NCI-H146 (cell line): ENCODE measurements at regions not wholly inside any gene's neighbourhood (a gene's known extent, or its start where the extent isn't known, plus 50 kb on each side); places are given as distances from the start of the nearest gene placed in this dataset.
"Not testable (repeated sequence)": the region's sequence is repeated elsewhere in the genome, so short reads cannot be mapped to it uniquely, and the experiment has no call there.

Source experiments
- DNase-seq: peaks from one replicate; lab custom pipeline; 2025; lab: John Stamatoyannopoulos, UW

GRCh38 chr14:29376237-29376636 lies 551.4 kb downstream of the PRKD1 start:
- DNase-seq: no peak

GRCh38 chr14:29380826-29381225 lies 546.8 kb downstream of the PRKD1 start:
- no peak for DNase-seq

GRCh38 chr14:29388571-29388970 lies 539.1 kb downstream of the PRKD1 start:
- no peak for DNase-seq

- peak; percentile 98 for DNase-seq
Measured at GRCh38 chr14:29390081-29390832, 537.4 kb downstream of the PRKD1 start.

GRCh38 chr14:29391231-29391630 lies 536.4 kb downstream of the PRKD1 start:
- DNase-seq: peak; percentile 26

GRCh38 chr14:29391801-29392200 lies 535.8 kb downstream of the PRKD1 start:
- peak; percentile 18 for DNase-seq

GRCh38 chr14:29392287-29392686 lies 535.4 kb downstream of the PRKD1 start:
- no peak for DNase-seq

GRCh38 chr14:29403091-29403490 lies 524.6 kb downstream of the PRKD1 start:
- DNase-seq: no peak

GRCh38 chr14:29410581-29410980 lies 517.1 kb downstream of the PRKD1 start:
- no peak for DNase-seq

- DNase-seq: not testable (repeated sequence)
Measured at GRCh38 chr14:29414931-29415330, 512.7 kb downstream of the PRKD1 start.

- DNase-seq: no peak
Measured at GRCh38 chr14:29419736-29420135, 507.9 kb downstream of the PRKD1 start.

GRCh38 chr14:29421156-29421728 lies 506.4 kb downstream of the PRKD1 start:
- no peak for DNase-seq

GRCh38 chr14:29425705-29426482 lies 501.8 kb downstream of the PRKD1 start:
- no peak for DNase-seq

- DNase-seq: no peak
Measured at GRCh38 chr14:29442696-29443095, 485.0 kb downstream of the PRKD1 start.

GRCh38 chr14:29444216-29444615 lies 483.4 kb downstream of the PRKD1 start:
- no peak for DNase-seq

GRCh38 chr14:29444805-29445204 lies 482.8 kb downstream of the PRKD1 start:
- DNase-seq: no peak

GRCh38 chr14:29446971-29447370 lies 480.7 kb downstream of the PRKD1 start:
- no peak for DNase-seq

- DNase-seq: no peak
Measured at GRCh38 chr14:29451941-29452340, 475.7 kb downstream of the PRKD1 start.

GRCh38 chr14:29453045-29453444 lies 474.6 kb downstream of the PRKD1 start:
- DNase-seq: peak; percentile 54

- peak; percentile 14 for DNase-seq
Measured at GRCh38 chr14:29454026-29454693, 473.5 kb downstream of the PRKD1 start.

- DNase-seq: peak; percentile 28
Measured at GRCh38 chr14:29458547-29458946, 469.1 kb downstream of the PRKD1 start.

- no peak for DNase-seq
Measured at GRCh38 chr14:29459531-29459930, 468.1 kb downstream of the PRKD1 start.
